Caco-2 (cell line): ENCODE measurements at regions not wholly inside any gene's neighbourhood (a gene's known extent, or its start where the extent isn't known, plus 50 kb on each side); places are given as distances from the start of the nearest gene placed in this dataset.

ENCODE experiments used
- BruUV-seq: library from RNA; stranded (reverse); fragments of 400-500 nt; replicated peaks from 2 replicates; lab custom pipeline; 2021; lab: Mats Ljungman, UMichigan
- CTCF ChIA-PET: fragments of 300-600 bp; sonication (Branson Sonifier 250); formaldehyde crosslinking; loops from one replicate; lab custom pipeline; 2022; ENCODE audit warnings: antibody characterized with exemption; lab: Charles Lee
- POLR2A ChIA-PET: fragments of 300-600 bp; sonication (Branson Sonifier 250); formaldehyde crosslinking; loops from one replicate; lab custom pipeline; 2022; ENCODE audit warnings: antibody characterized with exemption; lab: Charles Lee
- DNase-seq, 2 experiments: peaks; one replicate each; pipeline versions ENCODE4 v3.0.0 to v3.0.0-alpha.2; 2020 to 2022
- H3K27me3 ChIP-seq: replicated peaks from 2 replicates; pipeline ENCODE4 v1.6.0; 2011; ENCODE audit warnings: low read length; ENCODE audit not compliant: control insufficient read depth, insufficient read depth
- H3K36me3 ChIP-seq: 2 replicates; pipeline ENCODE4 v1.5.1; 2011; ENCODE audit warnings: low read length; ENCODE audit not compliant: control insufficient read depth, insufficient read depth
- H3K4me1 ChIP-seq: fragments of 250-450 bp; sonication (Bioruptor Pico); 2 replicates; pipeline ENCODE4 v1.5.1; 2020; ENCODE audit warnings: mild to moderate bottlenecking
- H3K4me3 ChIP-seq: 2 replicates; pipeline ENCODE4 v1.5.1; 2011; ENCODE audit warnings: low read depth, mild to moderate bottlenecking, control low read depth, low read length
- H3K9me3 ChIP-seq: fragments of 250-450 bp; sonication (Bioruptor Pico); 2 replicates; pipeline ENCODE4 v1.5.1; 2020; ENCODE audit warnings: mild to moderate bottlenecking, moderate library complexity
- H3K27ac Mint-ChIP-seq: one replicate; pipeline ENCODE4 v1.8.0; 2022; ENCODE audit warnings: mixed read lengths; ENCODE audit not compliant: unreplicated experiment
- H3K27me3 Mint-ChIP-seq: one replicate; pipeline ENCODE4 v1.8.0; 2022; ENCODE audit warnings: mixed read lengths; ENCODE audit not compliant: insufficient read depth, unreplicated experiment
- H3K36me3 Mint-ChIP-seq: one replicate; pipeline ENCODE4 v1.8.0; 2022; ENCODE audit warnings: mild to moderate bottlenecking, mixed read lengths; ENCODE audit not compliant: insufficient read depth, unreplicated experiment
- H3K4me1 Mint-ChIP-seq: one replicate; pipeline ENCODE4 v1.8.0; 2022; ENCODE audit warnings: low read depth, mixed read lengths; ENCODE audit not compliant: unreplicated experiment
- H3K4me3 Mint-ChIP-seq: one replicate; pipeline ENCODE4 v1.8.0; 2022; ENCODE audit warnings: mild to moderate bottlenecking, moderate library complexity, mixed read lengths; ENCODE audit not compliant: unreplicated experiment
- H3K9me3 Mint-ChIP-seq: one replicate; pipeline ENCODE4 v1.8.0; 2022; ENCODE audit warnings: mixed read lengths; ENCODE audit not compliant: unreplicated experiment
- CTCF ChIP-seq, 2 experiments: fragments of 200-600 bp in 1 of 2; IDR thresholded peaks; 1 replicate in 1 of 2; 2 replicates in 1 of 2; pipeline versions ENCODE4 v1.5.1 to v1.8.0; 2011 to 2022; ENCODE audit warnings: antibody characterized with exemption in 1 of 2, control low read depth in 1 of 2, inconsistent platforms in 1 of 2, low read depth in 1 of 2, low read length in 1 of 2, mild to moderate bottlenecking in 1 of 2, moderate library complexity in 1 of 2; ENCODE audit not compliant: insufficient read depth in 1 of 2, severe bottlenecking in 1 of 2, unreplicated experiment in 1 of 2
- intact Hi-C: fragments of 100-400 bp; cut with micrococcal nuclease; formaldehyde crosslinking; loops from one replicate; pipeline ENCODE4 v1.10.0; 2022; ENCODE audit not compliant: unreplicated experiment

DNA sequence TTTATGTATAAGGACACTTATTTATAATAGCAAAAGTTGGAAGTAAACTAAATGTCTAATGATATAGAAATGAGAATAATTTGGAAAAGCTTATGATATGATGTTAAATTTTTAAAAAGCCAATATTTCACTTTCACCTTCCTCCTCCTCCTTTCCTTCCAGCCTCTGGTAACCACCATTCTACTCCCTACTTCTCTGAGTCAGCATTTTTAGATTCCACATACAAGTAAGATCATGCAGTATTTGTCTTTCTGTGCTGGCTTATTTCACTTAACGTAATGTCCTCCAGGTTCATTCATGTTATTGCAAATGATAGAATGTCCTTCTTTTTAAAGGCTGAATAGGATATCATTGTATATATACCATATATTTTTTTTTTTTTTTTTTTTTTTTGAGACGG is 180.2 kb downstream of the RNF144B start:
- no peak overlapping the region for H3K4me3 Mint-ChIP-seq
- TF ChIP-seq CTCF (IDR thresholded peaks at IDR 0.05; ENCODE audit: insufficient read depth in 1 of 2, low read depth in 1 of 2, low read length in 1 of 2, severe bottlenecking in 1 of 2, unreplicated experiment in 1 of 2), result no peak
- CTCF ChIA-PET, result no interaction called here
- POLR2A ChIA-PET, result no interaction called here
- no peaks in the 10 kb centered on the region for H3K36me3 ChIP-seq
- no peaks in the 10 kb centered on the region for H3K9me3 Mint-ChIP-seq
- H3K36me3 Mint-ChIP-seq, result no peaks in the 10 kb centered on the region
- H3K4me3 ChIP-seq, result no peak overlapping the region
- no peak overlapping the region for H3K27ac Mint-ChIP-seq
- no peaks in the 10 kb centered on the region for H3K9me3 ChIP-seq
- no peaks in the 10 kb centered on the region for H3K27me3 ChIP-seq
- no peak for DNase-seq
- H3K4me1 Mint-ChIP-seq, result no peaks in the 10 kb centered on the region
- intact Hi-C loops, result no loop called here
- H3K4me1 ChIP-seq, result peaks cover 8% of the 10 kb centered on the region
- H3K27me3 Mint-ChIP-seq, result peaks cover 14% of the 10 kb centered on the region
- BruUV-seq, result no TSS peak

DNA sequence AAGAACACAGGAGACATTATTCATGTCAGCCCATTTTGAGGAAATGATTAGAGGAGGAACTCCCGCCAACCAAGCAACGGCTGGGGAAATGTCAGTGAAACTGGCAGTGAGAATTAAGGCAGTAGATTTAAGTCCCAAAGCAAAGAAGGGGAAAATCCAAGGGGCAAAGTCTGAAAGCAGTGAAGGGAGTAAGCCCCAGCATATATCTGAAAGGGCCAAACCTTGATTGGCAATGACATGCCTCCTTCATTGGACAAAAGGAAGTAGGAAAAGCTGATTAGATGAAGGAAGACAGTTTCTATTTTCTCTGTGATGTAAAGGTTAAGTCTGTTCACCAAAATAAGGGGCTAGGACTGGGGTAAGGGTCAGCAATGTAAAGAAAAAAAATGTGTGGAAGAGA is 190.3 kb downstream of the RNF144B start:
- intact Hi-C loops, result no loop called here
- H3K4me3 Mint-ChIP-seq, result no peak overlapping the region
- Histone ChIP-seq H3K36me3 (no peaks in the 10 kb centered on the region), H3K27me3 (no peaks in the 10 kb centered on the region), H3K9me3 (no peaks in the 10 kb centered on the region), H3K4me3 (no peak overlapping the region), H3K4me1 (no peaks in the 10 kb centered on the region)
- DNase-seq, result no peak
- H3K9me3 Mint-ChIP-seq, result no peaks in the 10 kb centered on the region
- H3K4me1 Mint-ChIP-seq, result no peaks in the 10 kb centered on the region
- H3K27ac Mint-ChIP-seq, result no peak overlapping the region
- H3K36me3 Mint-ChIP-seq, result no peaks in the 10 kb centered on the region
- TF ChIP-seq CTCF (IDR thresholded peaks at IDR 0.05; ENCODE audit: insufficient read depth in 1 of 2, low read depth in 1 of 2, low read length in 1 of 2, severe bottlenecking in 1 of 2, unreplicated experiment in 1 of 2), result no peak
- H3K27me3 Mint-ChIP-seq, result peaks cover 14% of the 10 kb centered on the region
- no TSS peak for BruUV-seq
- CTCF ChIA-PET, result no interaction called here
- POLR2A ChIA-PET, result no interaction called here

- no peaks in the 10 kb centered on the region for H3K4me1 ChIP-seq
- intact Hi-C loops, result no loop called here
- CTCF ChIA-PET, result no interaction called here
- Mint-ChIP-seq H3K4me3 (no peak overlapping the region), H3K36me3 (no peaks in the 10 kb centered on the region), H3K4me1 (no peaks in the 10 kb centered on the region), H3K9me3 (no peaks in the 10 kb centered on the region), H3K27me3 (peaks cover 11% of the 10 kb centered on the region), H3K27ac (no peak overlapping the region)
- H3K36me3 ChIP-seq, result no peaks in the 10 kb centered on the region
- H3K27me3 ChIP-seq, result no peaks in the 10 kb centered on the region
- POLR2A ChIA-PET, result no interaction called here
- no peak overlapping the region for H3K4me3 ChIP-seq
- no peak for DNase-seq
- BruUV-seq, result no TSS peak
- TF ChIP-seq CTCF (IDR thresholded peaks at IDR 0.05; ENCODE audit: insufficient read depth in 1 of 2, low read depth in 1 of 2, low read length in 1 of 2, severe bottlenecking in 1 of 2, unreplicated experiment in 1 of 2), result no peak
- H3K9me3 ChIP-seq, result no peaks in the 10 kb centered on the region
These were observed 192.0 kb downstream of the RNF144B start for GRCh38 chr6:18579166-18579565.
